ENCODE measurements at regions not wholly inside any gene's neighbourhood (a gene's known extent, or its start where the extent isn't known, plus 50 kb on each side); places are given as distances from the start of the nearest gene placed in this dataset.

DNA sequence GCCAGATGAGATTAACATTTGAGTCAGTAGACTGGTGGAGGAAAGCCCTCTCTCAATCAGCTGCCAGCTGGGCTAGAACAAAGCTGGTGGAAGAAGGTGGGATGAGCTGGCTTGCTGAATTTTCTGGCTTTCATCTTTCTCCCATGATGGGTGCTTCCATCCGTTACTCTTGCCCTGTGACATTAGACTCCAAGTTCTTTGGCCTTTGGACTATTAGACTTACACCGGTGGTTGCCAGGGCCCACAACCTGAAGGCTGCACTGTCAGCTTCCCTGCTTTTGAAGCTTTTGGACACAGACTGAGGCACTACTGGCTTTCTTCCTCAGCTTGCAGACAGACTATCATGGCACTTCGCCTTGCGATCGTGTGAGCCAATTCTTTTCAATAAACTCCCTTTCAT, 642.7 kb downstream of the TAF11L14 start:
- TF ChIP-seq FOSL1 (CRISPR knock-in tag; IDR thresholded peaks at IDR 0.05; ENCODE audit: borderline replicate concordance) (no peak), ZNF383 (CRISPR knock-in tag; IDR thresholded peaks at IDR 0.05; ENCODE audit: borderline replicate concordance) (no peak), ZNF766 (CRISPR knock-in tag; IDR thresholded peaks at IDR 0.05; ENCODE audit: borderline replicate concordance) (no peak), ZNF20 (CRISPR knock-in tag; IDR thresholded peaks at IDR 0.05) (no peak), KDM6A (CRISPR knock-in tag; IDR thresholded peaks at IDR 0.05; ENCODE audit: low read depth) (no peak), ZNF672 (CRISPR knock-in tag; IDR thresholded peaks at IDR 0.05) (no peak), ATF7 (IDR thresholded peaks at IDR 0.05) (no peak), ATF7 (CRISPR knock-in tag; IDR thresholded peaks at IDR 0.05) (no peak), ZNF460 (CRISPR knock-in tag; IDR thresholded peaks at IDR 0.05; ENCODE audit: borderline replicate concordance) (no peak), ESRRA (CRISPR knock-in tag; IDR thresholded peaks at IDR 0.05; ENCODE audit: low read depth) (no peak), MBD4 (IDR thresholded peaks at IDR 0.05; ENCODE audit: borderline replicate concordance, low read length) (no peak), NCOA2 (CRISPR knock-in tag; IDR thresholded peaks at IDR 0.05) (no peak), SMAD9 (CRISPR knock-in tag; IDR thresholded peaks at IDR 0.05) (no peak), TEAD3 (CRISPR knock-in tag; optimal IDR thresholded peaks at IDR 0.05; ENCODE audit: borderline replicate concordance) (no peak), JUNB (CRISPR knock-in tag; IDR thresholded peaks at IDR 0.05; ENCODE audit: borderline replicate concordance) (no peak), SSRP1 (CRISPR knock-in tag; IDR thresholded peaks at IDR 0.05) (no peak)
- TF ChIP-seq, protein P1, sequence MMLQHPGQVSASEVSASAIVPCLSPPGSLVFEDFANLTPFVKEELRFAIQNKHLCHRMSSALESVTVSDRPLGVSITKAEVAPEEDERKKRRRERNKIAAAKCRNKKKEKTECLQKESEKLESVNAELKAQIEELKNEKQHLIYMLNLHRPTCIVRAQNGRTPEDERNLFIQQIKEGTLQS (CRISPR knock-in tag; IDR thresholded peaks at IDR 0.05), result no peak
- TF ChIP-seq, protein P2, sequence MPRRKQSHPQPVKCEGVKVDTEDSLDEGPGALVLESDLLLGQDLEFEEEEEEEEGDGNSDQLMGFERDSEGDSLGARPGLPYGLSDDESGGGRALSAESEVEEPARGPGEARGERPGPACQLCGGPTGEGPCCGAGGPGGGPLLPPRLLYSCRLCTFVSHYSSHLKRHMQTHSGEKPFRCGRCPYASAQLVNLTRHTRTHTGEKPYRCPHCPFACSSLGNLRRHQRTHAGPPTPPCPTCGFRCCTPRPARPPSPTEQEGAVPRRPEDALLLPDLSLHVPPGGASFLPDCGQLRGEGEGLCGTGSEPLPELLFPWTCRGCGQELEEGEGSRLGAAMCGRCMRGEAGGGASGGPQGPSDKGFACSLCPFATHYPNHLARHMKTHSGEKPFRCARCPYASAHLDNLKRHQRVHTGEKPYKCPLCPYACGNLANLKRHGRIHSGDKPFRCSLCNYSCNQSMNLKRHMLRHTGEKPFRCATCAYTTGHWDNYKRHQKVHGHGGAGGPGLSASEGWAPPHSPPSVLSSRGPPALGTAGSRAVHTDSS (CRISPR knock-in tag; conservative IDR thresholded peaks at IDR 0.05), result no peak
- Histone ChIP-seq H3K27ac (ENCODE audit: extremely low read length, insufficient read depth, low read length) (no peak overlapping the region), H4K20me1 (ENCODE audit: insufficient read depth, low read length) (no peaks in the 10 kb centered on the region), H2AFZ (ENCODE audit: low read length) (no peak overlapping the region), H3K27me3 (ENCODE audit: control insufficient read depth in 1 of 2, insufficient read depth in 2 of 2, low read length in 2 of 2) (no peaks in the 10 kb centered on the region), H3K9ac (ENCODE audit: insufficient read depth, low read depth, low read length) (no peak overlapping the region), H3K4me2 (ENCODE audit: low read depth, low read length) (no peak overlapping the region), H3K79me2 (ENCODE audit: insufficient read depth, low read length) (no peaks in the 10 kb centered on the region), H3K4me1 (ENCODE audit: insufficient read depth, low read length) (no peaks in the 10 kb centered on the region), H3K9me3 (ENCODE audit: low read length) (peaks cover 33% of the 10 kb centered on the region), H3K4me3 (replicated peaks in 1 of 3; ENCODE audit: insufficient read depth in 1 of 3, low read depth in 2 of 3, low read length in 3 of 3) (no peak overlapping the region), H3K36me3 (replicated peaks in 1 of 2; ENCODE audit: control insufficient read depth in 1 of 2, insufficient read depth in 2 of 2, low read length in 2 of 2) (no peaks in the 10 kb centered on the region)
- no peak for DNase-seq (ENCODE audit: low spot score)
- intact Hi-C loops (cut with micrococcal nuclease; ENCODE audit: unreplicated experiment) (no loop called here), in situ Hi-C loops (cut with HindIII; ENCODE audit: extremely low pct_ligation_motif_present, low pct_unique_long_range_greater_than_20kb) (no loop called here)
- WGBS (ENCODE audit: low lambda C conversion rate), result 24% methylated on average over 5 of the region's 5 CpGs
- no peak for ATAC-seq
- CTCF ChIA-PET (ENCODE audit: low intra/inter-chr PET ratio, low total read pairs), result no interaction called here
- BruUV-seq (replicated peaks), result no TSS peak
- FAIRE-seq, result no peak
- POLR2A ChIA-PET, result no interaction called here

Measured in HepG2 (cell line).